ENCODE measurements at regions not wholly inside any gene's neighbourhood (a gene's known extent, or its start where the extent isn't known, plus 50 kb on each side); places are given as distances from the start of the nearest gene placed in this dataset.
"Not testable (repeated sequence)": the region's sequence is repeated elsewhere in the genome, so short reads cannot be mapped to it uniquely, and the experiment has no call there.

DNA sequence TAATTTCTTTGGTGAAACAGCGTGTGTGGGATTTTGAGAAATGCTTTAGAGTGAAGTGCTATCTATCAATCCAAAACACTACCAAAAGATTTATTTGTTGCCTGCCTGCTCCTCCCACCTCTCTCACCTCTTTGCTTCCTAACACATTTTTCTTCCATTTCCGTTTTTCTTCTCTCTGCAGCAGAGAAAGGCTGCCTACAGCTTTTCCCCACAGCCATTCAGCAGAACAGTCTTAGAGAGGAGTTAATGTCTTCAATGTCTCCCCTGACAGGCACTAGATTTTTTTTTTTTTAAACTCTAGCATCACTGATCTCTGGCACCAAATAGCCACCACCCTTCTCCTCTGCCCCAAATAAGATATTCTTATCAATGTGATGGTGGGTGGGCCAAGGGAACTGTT is 327.8 kb upstream of the MAN1A1 start:
- DNase-seq (ENCODE audit: extremely low read depth, low read depth), result no peak
- TF ChIP-seq, protein P1, sequence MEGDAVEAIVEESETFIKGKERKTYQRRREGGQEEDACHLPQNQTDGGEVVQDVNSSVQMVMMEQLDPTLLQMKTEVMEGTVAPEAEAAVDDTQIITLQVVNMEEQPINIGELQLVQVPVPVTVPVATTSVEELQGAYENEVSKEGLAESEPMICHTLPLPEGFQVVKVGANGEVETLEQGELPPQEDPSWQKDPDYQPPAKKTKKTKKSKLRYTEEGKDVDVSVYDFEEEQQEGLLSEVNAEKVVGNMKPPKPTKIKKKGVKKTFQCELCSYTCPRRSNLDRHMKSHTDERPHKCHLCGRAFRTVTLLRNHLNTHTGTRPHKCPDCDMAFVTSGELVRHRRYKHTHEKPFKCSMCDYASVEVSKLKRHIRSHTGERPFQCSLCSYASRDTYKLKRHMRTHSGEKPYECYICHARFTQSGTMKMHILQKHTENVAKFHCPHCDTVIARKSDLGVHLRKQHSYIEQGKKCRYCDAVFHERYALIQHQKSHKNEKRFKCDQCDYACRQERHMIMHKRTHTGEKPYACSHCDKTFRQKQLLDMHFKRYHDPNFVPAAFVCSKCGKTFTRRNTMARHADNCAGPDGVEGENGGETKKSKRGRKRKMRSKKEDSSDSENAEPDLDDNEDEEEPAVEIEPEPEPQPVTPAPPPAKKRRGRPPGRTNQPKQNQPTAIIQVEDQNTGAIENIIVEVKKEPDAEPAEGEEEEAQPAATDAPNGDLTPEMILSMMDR (IDR thresholded peaks at IDR 0.05; ENCODE audit: low read depth, low read length), result no peak

DNA sequence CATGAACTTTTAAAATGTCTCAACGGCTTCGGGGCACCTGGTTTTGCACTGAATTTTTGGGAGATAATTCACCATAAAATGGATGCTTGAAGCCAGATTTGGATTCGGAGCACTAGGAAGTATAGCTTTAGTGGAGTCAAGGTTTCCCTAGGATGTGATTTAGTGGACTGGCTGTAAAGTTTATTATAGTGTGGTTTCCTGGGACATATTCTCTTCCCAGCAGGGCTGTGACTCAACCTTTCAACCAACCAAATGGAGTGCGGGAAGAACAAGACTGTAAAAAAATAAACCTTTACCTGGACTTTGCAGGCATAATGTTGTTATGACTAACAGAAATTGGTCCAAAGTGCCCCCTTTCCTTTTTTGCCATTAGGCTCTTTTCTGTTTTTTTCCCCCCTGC is 327.4 kb upstream of the MAN1A1 start:
- TF ChIP-seq, protein P1 (IDR thresholded peaks at IDR 0.05; ENCODE audit: low read depth, low read length), result no peak
- DNase-seq (ENCODE audit: extremely low read depth, low read depth), result no peak

GRCh38 chr6:119676230-119676629 is 326.7 kb upstream of the MAN1A1 start:
- no peak for DNase-seq (ENCODE audit: extremely low read depth, low read depth)
- TF ChIP-seq, protein P1 (IDR thresholded peaks at IDR 0.05; ENCODE audit: low read depth, low read length), result no peak

GRCh38 chr6:119673741-119674140 is 324.2 kb upstream of the MAN1A1 start:
- no peak for DNase-seq (ENCODE audit: extremely low read depth, low read depth)
- TF ChIP-seq, protein P1 (IDR thresholded peaks at IDR 0.05; ENCODE audit: low read depth, low read length), result no peak

DNA sequence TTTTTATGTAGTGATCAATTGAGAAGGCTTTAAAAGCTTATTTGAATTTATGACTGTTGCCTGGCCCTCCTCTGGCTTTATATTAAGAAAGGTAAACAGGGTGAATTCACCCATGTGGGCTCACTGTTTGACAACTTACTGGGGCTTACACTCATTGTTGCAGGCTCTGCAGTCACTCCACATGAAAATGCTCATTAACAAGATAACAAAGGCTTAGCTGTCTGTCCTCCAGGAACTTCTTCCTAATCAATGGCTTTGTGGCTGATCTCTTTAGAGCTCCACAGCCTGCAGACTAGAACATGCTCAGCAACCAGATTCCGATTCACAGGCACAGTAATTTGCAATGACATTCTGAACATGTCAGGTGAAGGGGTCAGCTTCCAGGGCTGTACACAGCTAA is 323.2 kb upstream of the MAN1A1 start:
- no peak for DNase-seq (ENCODE audit: extremely low read depth, low read depth)
- TF ChIP-seq, protein P1 (IDR thresholded peaks at IDR 0.05; ENCODE audit: low read depth, low read length), result no peak

GRCh38 chr6:119671105-119671504 is 321.5 kb upstream of the MAN1A1 start:
- TF ChIP-seq, protein P1 (IDR thresholded peaks at IDR 0.05; ENCODE audit: low read depth, low read length), result no peak
- no peak for DNase-seq (ENCODE audit: extremely low read depth, low read depth)

- DNase-seq (ENCODE audit: extremely low read depth, low read depth), result no peak
- TF ChIP-seq, protein P1 (IDR thresholded peaks at IDR 0.05; ENCODE audit: low read depth, low read length), result no peak
Measured at GRCh38 chr6:119669221-119669620, 319.7 kb upstream of the MAN1A1 start.

- not testable (repeated sequence) for DNase-seq (ENCODE audit: extremely low read depth, low read depth)
Measured at GRCh38 chr6:119665432-119665831, 315.9 kb upstream of the MAN1A1 start.

All from AG09319 (cell line).